WTC11 (cell line): ENCODE measurements at regions not wholly inside any gene's neighbourhood (a gene's known extent, or its start where the extent isn't known, plus 50 kb on each side); places are given as distances from the start of the nearest gene placed in this dataset.

ENCODE experiments used
- ATAC-seq: fragments of 200-7000 bp; cut with Tn5 transposase; 2 replicates; pipeline ENCODE4 v1.10.0; 2021; ENCODE audit warnings: mild to moderate bottlenecking, moderate library complexity
- CTCF ChIA-PET: fragments of 300-600 bp; sonication (Branson Sonifier 250); formaldehyde crosslinking; loops from one replicate; lab custom pipeline; 2021; ENCODE audit warnings: antibody characterized with exemption; lab: Charles Lee
- POLR2A ChIA-PET: fragments of 350-600 bp; sonication (Branson Sonifier 250); formaldehyde crosslinking; loops from one replicate; lab custom pipeline; 2021; ENCODE audit warnings: antibody characterized with exemption; lab: Charles Lee
- DNase-seq: peaks from one replicate; pipeline ENCODE4 v3.0.0; 2021; ENCODE audit warnings: low spot score
- H3K27ac Mint-ChIP-seq: 2 replicates; pipeline ENCODE4 v1.8.0; 2021; ENCODE audit warnings: mixed read lengths
- H3K27me3 Mint-ChIP-seq: 2 replicates; pipeline ENCODE4 v1.8.0; 2021; ENCODE audit warnings: low read depth, mild to moderate bottlenecking, moderate library complexity, mixed read lengths
- H3K36me3 Mint-ChIP-seq: 2 replicates; pipeline ENCODE4 v1.8.0; 2021; ENCODE audit warnings: mixed read lengths
- H3K4me1 Mint-ChIP-seq: 2 replicates; pipeline ENCODE4 v1.8.0; 2022; ENCODE audit warnings: mixed read lengths
- H3K4me3 Mint-ChIP-seq: 2 replicates; pipeline ENCODE4 v1.8.0; 2021; ENCODE audit warnings: mild to moderate bottlenecking, moderate library complexity, mixed read lengths
- H3K9me3 Mint-ChIP-seq: 2 replicates; pipeline ENCODE4 v1.8.0; 2021; ENCODE audit warnings: mixed read lengths
- CBFB ChIP-seq: sonication (generic); formaldehyde crosslinking; IDR thresholded peaks from 2 replicates; pipeline ENCODE4 v1.8.1; 2022; ENCODE audit warnings: mild to moderate bottlenecking, low read depth, missing genetic modification reagents
- CTCF ChIP-seq: fragments of 200-600 bp; IDR thresholded peaks from 2 replicates; pipeline ENCODE4 v1.8.0; 2022; ENCODE audit warnings: antibody characterized with exemption
- IRF2 ChIP-seq: sonication (generic); formaldehyde crosslinking; IDR thresholded peaks from 2 replicates; pipeline ENCODE4 v1.8.0; 2022; ENCODE audit warnings: low read depth, missing genetic modification reagents, borderline replicate concordance
- NFYB ChIP-seq: sonication (generic); formaldehyde crosslinking; conservative IDR thresholded peaks from 2 replicates; pipeline ENCODE4 v1.8.0; 2022; ENCODE audit warnings: low read depth, missing genetic modification reagents
- TEAD1 ChIP-seq: sonication (generic); formaldehyde crosslinking; IDR thresholded peaks from 2 replicates; pipeline ENCODE4 v1.8.0; 2022; ENCODE audit warnings: mild to moderate bottlenecking, missing genetic modification reagents
- ZBTB43 ChIP-seq: sonication (generic); formaldehyde crosslinking; IDR thresholded peaks from 2 replicates; pipeline ENCODE4 v1.8.1; 2023; ENCODE audit warnings: mild to moderate bottlenecking, missing genetic modification reagents
- ZNF281 ChIP-seq: sonication (generic); formaldehyde crosslinking; IDR thresholded peaks from 2 replicates; pipeline ENCODE4 v1.8.0; 2023; ENCODE audit warnings: mild to moderate bottlenecking, missing genetic modification reagents
- TF ChIP-seq, protein P1 (sequence below): sonication (generic); formaldehyde crosslinking; IDR thresholded peaks from 2 replicates; pipeline ENCODE4 v1.8.1; 2022; ENCODE audit warnings: low read depth, mild to moderate bottlenecking, moderate library complexity, missing genetic modification reagents, borderline replicate concordance
- TF ChIP-seq, protein P2 (sequence below): sonication (generic); formaldehyde crosslinking; IDR thresholded peaks from 2 replicates; pipeline ENCODE4 v1.8.0; 2022; ENCODE audit warnings: missing genetic modification reagents
- TF ChIP-seq, protein P3 (sequence below): fragments of 250-450 bp; sonication (Bioruptor Pico); IDR thresholded peaks from 2 replicates; pipeline ENCODE4 v1.9.0; 2021; ENCODE audit warnings: mild to moderate bottlenecking
- TF ChIP-seq, protein P4 (sequence below): sonication (generic); formaldehyde crosslinking; IDR thresholded peaks from 2 replicates; pipeline ENCODE4 v1.8.1; 2022; ENCODE audit warnings: mild to moderate bottlenecking, missing genetic modification reagents, moderate library complexity, borderline replicate concordance

GRCh38 chr13:53783471-53783870, 754.9 kb downstream of the OLFM4 start:
- Mint-ChIP-seq H3K27me3 (peaks cover 5% of the 10 kb centered on the region; the same call in 1 of the 2 replicates), H3K4me1 (peaks cover 43% of the 10 kb centered on the region)

More at GRCh38 chr13:53783471-53783870, 754.9 kb downstream of the OLFM4 start:
- TF ChIP-seq, protein P1, sequence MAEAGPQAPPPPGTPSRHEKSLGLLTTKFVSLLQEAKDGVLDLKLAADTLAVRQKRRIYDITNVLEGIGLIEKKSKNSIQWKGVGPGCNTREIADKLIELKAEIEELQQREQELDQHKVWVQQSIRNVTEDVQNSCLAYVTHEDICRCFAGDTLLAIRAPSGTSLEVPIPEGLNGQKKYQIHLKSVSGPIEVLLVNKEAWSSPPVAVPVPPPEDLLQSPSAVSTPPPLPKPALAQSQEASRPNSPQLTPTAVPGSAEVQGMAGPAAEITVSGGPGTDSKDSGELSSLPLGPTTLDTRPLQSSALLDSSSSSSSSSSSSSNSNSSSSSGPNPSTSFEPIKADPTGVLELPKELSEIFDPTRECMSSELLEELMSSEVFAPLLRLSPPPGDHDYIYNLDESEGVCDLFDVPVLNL, result no peak
- TF ChIP-seq ZBTB43 (CRISPR knock-in tag), result no peak
- TF ChIP-seq, protein P2, sequence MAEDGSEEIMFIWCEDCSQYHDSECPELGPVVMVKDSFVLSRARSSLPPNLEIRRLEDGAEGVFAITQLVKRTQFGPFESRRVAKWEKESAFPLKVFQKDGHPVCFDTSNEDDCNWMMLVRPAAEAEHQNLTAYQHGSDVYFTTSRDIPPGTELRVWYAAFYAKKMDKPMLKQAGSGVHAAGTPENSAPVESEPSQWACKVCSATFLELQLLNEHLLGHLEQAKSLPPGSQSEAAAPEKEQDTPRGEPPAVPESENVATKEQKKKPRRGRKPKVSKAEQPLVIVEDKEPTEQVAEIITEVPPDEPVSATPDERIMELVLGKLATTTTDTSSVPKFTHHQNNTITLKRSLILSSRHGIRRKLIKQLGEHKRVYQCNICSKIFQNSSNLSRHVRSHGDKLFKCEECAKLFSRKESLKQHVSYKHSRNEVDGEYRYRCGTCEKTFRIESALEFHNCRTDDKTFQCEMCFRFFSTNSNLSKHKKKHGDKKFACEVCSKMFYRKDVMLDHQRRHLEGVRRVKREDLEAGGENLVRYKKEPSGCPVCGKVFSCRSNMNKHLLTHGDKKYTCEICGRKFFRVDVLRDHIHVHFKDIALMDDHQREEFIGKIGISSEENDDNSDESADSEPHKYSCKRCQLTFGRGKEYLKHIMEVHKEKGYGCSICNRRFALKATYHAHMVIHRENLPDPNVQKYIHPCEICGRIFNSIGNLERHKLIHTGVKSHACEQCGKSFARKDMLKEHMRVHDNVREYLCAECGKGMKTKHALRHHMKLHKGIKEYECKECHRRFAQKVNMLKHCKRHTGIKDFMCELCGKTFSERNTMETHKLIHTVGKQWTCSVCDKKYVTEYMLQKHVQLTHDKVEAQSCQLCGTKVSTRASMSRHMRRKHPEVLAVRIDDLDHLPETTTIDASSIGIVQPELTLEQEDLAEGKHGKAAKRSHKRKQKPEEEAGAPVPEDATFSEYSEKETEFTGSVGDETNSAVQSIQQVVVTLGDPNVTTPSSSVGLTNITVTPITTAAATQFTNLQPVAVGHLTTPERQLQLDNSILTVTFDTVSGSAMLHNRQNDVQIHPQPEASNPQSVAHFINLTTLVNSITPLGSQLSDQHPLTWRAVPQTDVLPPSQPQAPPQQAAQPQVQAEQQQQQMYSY (CRISPR knock-in tag), result no peak
- no peak for TF ChIP-seq IRF2 (CRISPR knock-in tag)
- TF ChIP-seq, protein P3, sequence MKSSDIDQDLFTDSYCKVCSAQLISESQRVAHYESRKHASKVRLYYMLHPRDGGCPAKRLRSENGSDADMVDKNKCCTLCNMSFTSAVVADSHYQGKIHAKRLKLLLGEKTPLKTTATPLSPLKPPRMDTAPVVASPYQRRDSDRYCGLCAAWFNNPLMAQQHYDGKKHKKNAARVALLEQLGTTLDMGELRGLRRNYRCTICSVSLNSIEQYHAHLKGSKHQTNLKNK, result no peak
- TF ChIP-seq, protein P4, sequence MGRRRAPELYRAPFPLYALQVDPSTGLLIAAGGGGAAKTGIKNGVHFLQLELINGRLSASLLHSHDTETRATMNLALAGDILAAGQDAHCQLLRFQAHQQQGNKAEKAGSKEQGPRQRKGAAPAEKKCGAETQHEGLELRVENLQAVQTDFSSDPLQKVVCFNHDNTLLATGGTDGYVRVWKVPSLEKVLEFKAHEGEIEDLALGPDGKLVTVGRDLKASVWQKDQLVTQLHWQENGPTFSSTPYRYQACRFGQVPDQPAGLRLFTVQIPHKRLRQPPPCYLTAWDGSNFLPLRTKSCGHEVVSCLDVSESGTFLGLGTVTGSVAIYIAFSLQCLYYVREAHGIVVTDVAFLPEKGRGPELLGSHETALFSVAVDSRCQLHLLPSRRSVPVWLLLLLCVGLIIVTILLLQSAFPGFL (CRISPR knock-in tag), result no peak
- TF ChIP-seq CBFB (CRISPR knock-in tag), result no peak
- no peak for TF ChIP-seq CTCF
- no peak for TF ChIP-seq ZNF281 (CRISPR knock-in tag)
- no peak for TF ChIP-seq NFYB (CRISPR knock-in tag)
- no peak for TF ChIP-seq TEAD1 (CRISPR knock-in tag)
- TF ChIP-seq, all 79 proteins: peak for 0
- no peak overlapping the region for H3K27ac Mint-ChIP-seq
- DNase-seq, result no peak
- ChIA-PET CTCF (interaction anchor here (1.0 to 2.6 kb wide), 15 partner anchors 13 to 1462 kb away, joined by 3 to 29 read pairs (median 4); no protein-coding TSS in a partner anchor), POLR2A (no interaction called here)
- no peaks in the 10 kb centered on the region for H3K9me3 Mint-ChIP-seq
- H3K36me3 Mint-ChIP-seq, result no peaks in the 10 kb centered on the region
- no peak overlapping the region for H3K4me3 Mint-ChIP-seq
- ATAC-seq, result no peak
